HG02840 (cell line): ENCODE measurements at regions not wholly inside any gene's neighbourhood (a gene's known extent, or its start where the extent isn't known, plus 50 kb on each side); places are given as distances from the start of the nearest gene placed in this dataset.

Source experiments
- ATAC-seq: cut with Tn5 transposase; IDR thresholded peaks from one replicate; pipeline ENCODE4 v1.9.1; 2021; ENCODE audit warnings: mild to moderate bottlenecking, moderate library complexity, moderate number of reproducible peaks; ENCODE audit not compliant: unreplicated experiment, low FRiP score

DNA sequence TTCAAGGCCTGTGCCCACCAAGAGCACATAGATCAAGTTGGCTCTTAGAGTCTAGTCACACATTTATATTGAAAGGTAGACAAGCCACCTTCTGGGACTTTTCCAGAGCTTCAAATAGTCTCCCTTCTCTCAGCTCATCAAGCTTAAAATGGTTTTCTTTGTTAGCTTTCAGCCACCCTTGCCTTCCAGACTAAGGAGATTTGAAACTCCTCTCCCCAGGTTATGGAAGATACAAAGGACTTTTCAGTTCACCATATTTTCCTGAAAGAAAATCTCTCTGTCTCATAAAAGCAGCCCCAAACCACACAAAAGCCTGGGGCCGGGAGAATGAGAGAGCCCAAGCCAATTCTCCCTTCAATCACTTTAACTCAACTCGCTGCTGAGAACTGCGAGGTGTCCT, 134.1 kb downstream of the ZC3H11B start:
- no peak for ATAC-seq

GRCh38 chr1:219477861-219478260, 135.0 kb downstream of the ZC3H11B start:
- ATAC-seq, result no peak

DNA sequence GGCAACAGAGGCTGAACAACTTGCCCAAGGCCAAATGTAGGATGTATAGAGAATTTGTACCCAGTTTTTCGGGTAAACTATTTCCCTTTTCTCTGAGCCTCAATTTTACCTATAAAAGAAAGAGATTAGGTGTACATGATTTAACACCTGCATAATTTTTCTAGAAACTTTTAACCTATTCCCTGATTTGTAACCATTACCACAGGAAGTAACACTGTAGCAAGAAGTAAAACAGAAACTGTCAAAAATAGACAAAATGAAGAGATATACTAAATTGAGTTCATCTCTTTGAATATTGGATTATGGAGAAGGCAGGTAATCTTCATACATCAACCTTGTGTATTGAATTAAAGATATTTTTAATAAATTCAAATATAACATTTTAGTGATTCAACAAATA, 136.2 kb downstream of the ZC3H11B start:
- no peak for ATAC-seq

GRCh38 chr1:219476116-219476515, 136.8 kb downstream of the ZC3H11B start:
- no peak for ATAC-seq

GRCh38 chr1:219472596-219472995, 140.3 kb downstream of the ZC3H11B start:
- ATAC-seq, result no peak

DNA sequence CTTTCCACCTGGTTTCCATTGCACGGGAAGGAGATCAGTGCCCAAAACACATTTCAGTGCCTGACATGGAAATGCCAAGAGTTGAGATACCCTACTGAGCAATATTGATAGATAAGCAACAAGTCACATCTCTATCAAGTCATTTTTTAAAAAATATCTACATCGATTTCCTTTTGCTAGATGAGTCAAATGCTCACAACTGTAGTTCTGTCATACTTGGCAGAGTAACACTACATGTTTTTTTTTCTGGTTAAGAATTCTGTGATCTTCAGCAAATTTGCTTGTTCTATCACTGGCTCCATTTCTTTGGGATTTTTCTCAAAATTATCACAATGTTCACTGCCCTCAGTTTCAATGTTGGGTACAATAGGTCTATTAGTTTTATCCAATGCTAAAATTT, 145.4 kb downstream of the ZC3H11B start:
- no peak for ATAC-seq

- no peak for ATAC-seq
Measured at GRCh38 chr1:219466766-219467165, 146.1 kb downstream of the ZC3H11B start.

- ATAC-seq, result peak; percentile 62
Measured at GRCh38 chr1:219465212-219466093, 147.5 kb downstream of the ZC3H11B start.

DNA sequence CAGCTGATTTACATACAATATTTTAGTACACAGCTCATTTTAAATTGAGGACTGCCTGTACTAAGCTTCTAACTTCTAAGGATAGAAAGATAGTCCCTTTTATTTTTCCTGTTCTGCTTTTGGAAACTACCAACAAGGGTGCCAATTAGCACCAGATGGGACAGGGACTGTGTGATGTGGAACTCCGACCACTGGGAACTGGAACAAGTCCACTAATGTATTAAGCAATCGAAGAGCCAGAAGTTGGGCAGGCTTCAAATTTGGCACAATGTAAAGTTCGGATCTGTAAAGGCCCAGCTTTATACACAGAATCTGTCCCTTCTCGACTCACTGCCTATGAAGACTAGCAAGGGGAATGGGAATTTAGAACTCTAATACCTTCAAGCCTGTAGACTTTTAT, 149.3 kb downstream of the ZC3H11B start:
- no peak for ATAC-seq

DNA sequence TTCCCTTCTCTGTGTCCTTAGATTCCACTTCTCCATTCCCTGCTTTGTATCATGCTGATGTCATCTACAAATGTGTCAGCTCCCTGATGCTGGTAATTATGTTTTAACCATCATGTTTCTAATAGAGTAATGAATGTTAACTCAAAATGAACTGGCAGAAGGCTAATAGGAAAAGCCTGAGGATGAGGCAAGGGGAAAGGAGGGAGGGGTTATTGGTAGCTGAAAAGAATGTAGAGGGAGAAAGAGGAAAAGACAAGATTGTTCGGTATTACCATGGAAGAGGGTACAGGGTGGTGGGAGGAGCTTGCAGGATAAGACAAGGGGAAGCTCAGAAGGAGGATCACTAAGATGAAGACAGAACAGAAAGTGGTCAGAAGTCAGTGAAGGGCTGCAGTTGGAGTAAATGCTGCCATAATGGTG, 150.9 kb downstream of the ZC3H11B start:
- ATAC-seq, result no peak

DNA sequence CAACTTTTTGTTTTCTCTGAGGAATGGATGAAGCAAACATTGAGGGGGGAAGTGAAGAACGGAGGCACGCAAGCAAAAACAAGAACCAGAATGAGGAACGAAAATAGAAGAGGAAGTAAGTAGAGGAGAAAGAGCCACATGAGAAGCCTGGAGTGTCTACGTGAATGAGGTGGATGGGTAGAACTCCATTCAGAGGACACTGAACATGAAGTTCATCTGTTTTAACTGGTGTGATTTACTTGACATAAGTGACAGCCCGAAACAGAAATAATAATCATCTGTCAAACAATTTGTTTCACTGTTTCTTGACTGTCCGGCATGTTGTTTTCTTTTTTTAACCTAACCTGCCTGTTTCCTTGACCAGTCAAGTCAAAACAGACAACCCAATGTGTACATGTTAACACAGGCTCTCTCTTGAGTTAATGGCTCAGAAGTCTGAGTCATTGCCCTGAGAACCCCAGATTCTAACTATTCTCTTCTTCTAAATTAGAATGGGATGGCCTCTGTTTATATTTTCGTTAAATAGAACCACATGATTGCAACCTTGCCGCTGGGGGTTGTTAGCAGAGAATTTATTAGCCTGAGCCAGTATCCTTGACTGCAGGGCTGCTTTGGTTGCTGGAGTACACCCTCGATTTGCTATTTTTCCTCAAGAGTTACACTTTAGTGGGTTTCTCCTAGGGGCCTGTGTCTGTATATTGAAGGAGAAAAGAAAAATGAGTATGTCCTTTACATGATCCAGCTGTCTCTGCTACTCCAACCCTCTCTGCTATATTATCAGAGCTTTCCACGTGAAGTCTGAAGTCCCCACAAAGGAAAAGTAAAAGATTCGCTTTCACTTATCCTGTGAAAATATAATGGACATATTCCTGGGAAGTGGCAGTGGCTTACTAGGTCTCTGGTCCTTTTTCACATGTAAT, 151.7 kb downstream of the ZC3H11B start:
- peak; percentile 73 for ATAC-seq

DNA sequence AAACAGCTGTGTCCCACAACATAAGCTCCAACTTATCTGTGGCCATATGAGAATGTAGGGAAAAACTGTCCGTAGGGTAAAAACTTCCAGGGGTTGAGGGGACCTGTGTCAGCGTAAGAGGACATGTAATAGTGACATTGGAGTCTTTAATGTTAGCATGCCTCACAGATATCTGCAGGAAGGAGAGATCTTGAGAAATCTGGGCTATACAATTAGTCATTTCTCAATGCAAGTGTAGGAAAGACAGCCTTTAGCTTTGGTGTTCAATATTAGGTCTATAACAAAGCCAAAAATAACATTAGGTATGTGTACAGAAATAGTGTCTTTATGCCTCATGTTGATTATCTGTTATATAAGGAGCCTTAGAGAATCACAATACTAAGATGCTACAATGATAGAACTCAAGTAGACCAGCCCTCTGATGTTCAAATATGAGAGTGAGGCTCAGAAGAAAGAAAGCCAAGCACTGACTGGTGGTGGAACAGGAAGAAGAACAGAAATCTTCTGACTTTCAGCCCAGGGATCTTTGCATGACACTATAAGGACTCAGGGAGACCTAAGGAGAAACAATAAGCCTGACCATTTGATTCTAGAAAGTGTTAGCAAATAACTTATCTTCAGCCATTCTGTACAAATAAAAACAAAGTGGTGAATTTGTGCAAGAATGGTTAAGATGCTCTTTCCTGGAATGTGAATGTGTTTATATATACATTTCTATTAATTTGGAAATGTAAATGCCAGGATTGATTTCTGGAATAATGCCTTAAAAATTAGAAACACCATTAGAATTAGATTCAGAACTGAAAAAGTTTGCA, 152.6 kb downstream of the ZC3H11B start:
- no peak for ATAC-seq

DNA sequence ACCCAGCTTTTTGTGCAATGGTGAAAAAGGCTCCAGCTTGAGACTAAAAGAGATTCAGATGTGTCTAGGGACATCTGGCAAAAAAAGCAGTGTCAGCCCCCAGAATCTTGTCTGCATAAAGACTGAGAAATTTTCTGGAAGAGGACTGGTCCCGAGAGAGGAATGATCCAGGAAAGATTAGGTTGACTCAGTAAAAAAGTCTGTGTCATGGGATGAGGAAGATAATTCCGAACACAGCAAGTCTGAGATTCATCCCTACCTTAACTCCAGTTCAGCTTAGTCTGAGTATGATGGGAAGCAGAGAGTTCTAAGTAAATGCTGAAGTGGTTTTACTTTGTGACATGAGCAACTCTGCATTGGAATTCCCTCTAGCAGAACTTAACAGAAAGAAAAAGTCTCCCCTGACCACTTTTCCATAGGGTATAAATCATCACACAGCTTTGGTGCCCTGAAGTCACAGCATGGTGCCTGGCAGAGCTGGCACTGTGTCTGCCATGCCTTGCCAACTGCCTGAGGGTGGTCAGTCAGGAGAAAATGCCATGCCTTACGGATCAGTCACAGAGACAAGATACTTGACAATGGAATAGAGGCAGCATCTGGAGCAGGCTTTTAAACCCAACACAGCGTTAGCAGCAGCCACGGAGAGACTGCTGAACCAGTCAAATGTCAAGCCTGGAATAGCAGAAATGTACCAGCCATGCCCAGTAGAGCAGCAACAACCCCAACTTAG, 153.4 kb downstream of the ZC3H11B start:
- no peak for ATAC-seq

DNA sequence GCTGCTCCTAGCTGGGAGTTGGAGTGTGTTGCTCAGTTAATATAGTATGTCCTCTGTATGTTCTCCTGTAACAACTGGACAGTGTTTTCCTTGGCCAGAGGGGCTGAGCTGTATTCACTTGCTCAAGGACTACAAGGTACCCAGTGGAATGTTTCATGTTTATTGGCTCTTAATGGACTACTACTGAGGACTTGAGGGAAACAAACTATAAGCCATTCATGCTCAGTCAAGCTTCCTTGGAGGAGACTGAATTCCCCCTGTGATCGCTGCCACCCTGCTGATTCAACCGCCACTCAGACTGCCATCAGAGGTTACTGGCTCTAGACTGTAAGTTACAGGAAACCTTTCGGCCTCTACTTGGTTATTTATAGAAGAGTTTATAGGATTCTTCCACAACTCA, 166.6 kb downstream of the ZC3H11B start:
- no peak for ATAC-seq

DNA sequence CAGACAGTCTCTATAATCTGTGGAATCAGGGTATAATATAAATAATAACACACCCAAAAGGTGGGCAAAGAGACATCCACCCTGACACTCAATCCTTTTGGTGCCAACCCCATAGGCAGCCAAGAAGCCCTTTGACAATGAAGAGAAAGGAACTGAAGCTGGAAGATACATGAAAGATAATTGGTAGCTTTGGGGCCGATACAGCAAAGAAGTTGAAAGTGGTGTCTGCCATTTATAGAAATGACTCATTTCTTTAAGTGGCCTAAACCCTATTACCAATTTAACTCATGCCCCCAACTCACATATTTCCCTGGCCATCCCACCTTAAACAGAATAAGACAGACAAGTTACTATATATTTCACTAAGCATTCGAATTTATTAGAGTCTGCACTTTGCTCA, 167.0 kb downstream of the ZC3H11B start:
- no peak for ATAC-seq

DNA sequence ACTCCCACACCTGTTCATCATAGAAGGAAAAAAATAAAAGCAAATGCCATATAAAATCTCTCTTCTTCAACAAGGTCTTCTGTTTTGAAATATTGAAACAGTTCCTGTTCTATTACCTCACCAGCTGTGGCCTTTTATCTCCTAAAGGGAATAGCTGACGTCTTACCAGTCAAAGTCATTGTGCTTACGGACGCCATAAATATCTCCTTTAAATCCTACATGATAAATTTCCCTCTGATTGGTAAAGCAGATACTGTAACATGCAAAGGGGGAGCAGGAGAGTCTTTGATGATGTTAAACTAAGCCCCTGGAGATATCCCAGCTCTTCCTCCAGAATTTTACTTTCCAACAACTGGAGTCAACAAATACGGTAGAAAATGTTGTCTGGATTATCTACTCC, 168.4 kb downstream of the ZC3H11B start:
- ATAC-seq, result no peak

DNA sequence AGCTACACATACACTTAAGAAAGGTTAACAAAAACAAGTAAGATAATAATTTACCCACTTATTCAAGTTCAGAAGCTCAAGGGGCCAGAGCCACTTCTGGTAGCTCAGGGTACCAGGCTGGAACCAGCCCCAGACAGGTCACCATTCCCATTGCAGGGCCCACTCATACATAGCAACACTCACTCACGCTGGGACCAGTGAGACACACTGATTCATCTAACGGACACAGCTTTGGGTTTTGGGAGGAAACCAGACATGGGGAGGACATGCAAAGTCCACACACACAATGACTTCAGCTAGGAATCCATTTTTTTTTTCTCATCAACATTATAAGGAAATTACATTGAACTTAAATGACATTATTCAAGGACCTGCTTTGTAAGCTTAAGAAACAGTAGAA, 169.1 kb downstream of the ZC3H11B start:
- no peak for ATAC-seq

- no peak for ATAC-seq
Measured at GRCh38 chr1:219442611-219443061, 170.3 kb downstream of the ZC3H11B start.

GRCh38 chr1:219441884-219442283, 171.0 kb downstream of the ZC3H11B start:
- ATAC-seq, result no peak

GRCh38 chr1:219439376-219439775, 173.5 kb downstream of the ZC3H11B start:
- ATAC-seq, result no peak
